GM13977 (cell line): ENCODE measurements at regions not wholly inside any gene's neighbourhood (a gene's known extent, or its start where the extent isn't known, plus 50 kb on each side); places are given as distances from the start of the nearest gene placed in this dataset.

Experiments used
- DNase-seq: peaks from one replicate; pipeline ENCODE4 v3.0.0; 2012; ENCODE audit warnings: low spot score
- CTCF ChIP-seq: IDR thresholded peaks from 2 replicates; pipeline ENCODE4 v1.5.1; 2012; ENCODE audit warnings: mild to moderate bottlenecking, control low read depth; ENCODE audit not compliant: insufficient read depth; ENCODE audit errors: extremely low read depth, missing control alignments
- in situ Hi-C: fragments of 300-500 bp; cut with MboI; formaldehyde crosslinking; loops from one replicate; pipeline ENCODE4 v1.12.0; 2022; ENCODE audit warnings: low sequenced_read_pairs, low pct_unique_long_range_greater_than_20kb, mixed read lengths, inconsistent platforms; ENCODE audit not compliant: unreplicated experiment

DNA sequence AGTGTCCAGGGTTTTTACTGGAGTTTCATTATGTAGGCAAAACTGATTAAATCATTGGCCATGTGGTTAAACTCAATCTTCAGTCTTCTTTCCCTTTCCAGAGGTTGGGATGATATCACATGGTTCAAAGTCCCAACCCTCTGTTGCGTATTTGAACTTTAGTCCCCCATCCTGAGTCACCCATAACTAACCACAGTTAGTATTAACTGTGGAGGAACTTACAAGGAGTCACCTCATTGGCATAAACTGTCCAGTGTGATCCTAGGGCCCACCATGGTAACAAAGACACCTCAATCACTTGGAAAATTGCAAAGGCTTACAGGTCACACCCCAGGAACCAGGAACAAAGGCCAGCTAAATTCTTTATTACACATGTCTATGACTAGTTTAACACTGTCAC is 188.5 kb downstream of the COX7C start:
- DNase-seq: no peak
- TF ChIP-seq CTCF: no peak
- in situ Hi-C loops: no loop called here

GRCh38 chr5:86807046-86808031 is 189.6 kb downstream of the COX7C start:
- in situ Hi-C loops: no loop called here
- TF ChIP-seq CTCF: no peak
- DNase-seq: no peak

GRCh38 chr5:86814315-86814714 is 196.6 kb downstream of the COX7C start:
- no peak for TF ChIP-seq CTCF
- DNase-seq: no peak
- in situ Hi-C loops: no loop called here

DNA sequence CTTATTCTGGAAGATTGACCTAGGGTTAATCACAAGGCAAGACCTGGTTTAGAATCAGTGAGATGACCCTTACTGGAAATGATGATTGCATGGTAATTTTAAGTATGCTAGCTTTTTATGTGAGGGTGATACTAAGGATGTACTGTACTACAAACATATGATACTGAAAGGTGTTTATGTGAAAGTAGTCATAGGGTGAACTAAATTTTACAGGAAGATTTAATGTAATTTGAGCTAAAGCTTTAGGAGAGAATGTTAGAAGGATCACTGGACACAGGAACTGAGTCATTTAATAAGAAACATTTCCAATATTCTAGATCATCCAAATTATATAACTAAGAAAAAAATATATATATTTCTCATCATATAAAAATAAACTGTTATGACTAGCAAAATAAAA is 197.2 kb downstream of the COX7C start:
- no peak for DNase-seq
- in situ Hi-C loops: no loop called here
- no peak for TF ChIP-seq CTCF

- DNase-seq: no peak
- TF ChIP-seq CTCF: no peak
- in situ Hi-C loops: no loop called here
These were observed 206.9 kb downstream of the COX7C start for GRCh38 chr5:86824637-86825036.

GRCh38 chr5:86831128-86831527 is 213.4 kb downstream of the COX7C start:
- no peak for TF ChIP-seq CTCF
- no peak for DNase-seq
- in situ Hi-C loops: no loop called here
